GM23338 (cell line): ENCODE measurements at regions not wholly inside any gene's neighbourhood (a gene's known extent, or its start where the extent isn't known, plus 50 kb on each side); places are given as distances from the start of the nearest gene placed in this dataset.
"Not testable (repeated sequence)": the region's sequence is repeated elsewhere in the genome, so short reads cannot be mapped to it uniquely, and the experiment has no call there.

Source experiments
- ATAC-seq: fragments of 200-7000 bp; cut with Tn5 transposase; 3 replicates; pipeline ENCODE4 v1.9.1; 2020
- DNase-seq: peaks from one replicate; pipeline ENCODE4 v3.0.0-alpha.2; 2015; ENCODE audit warnings: low spot score
- H2AFZ ChIP-seq: fragments of 200-600 bp; sonication (generic); 2 replicates; pipeline ENCODE4 v1.8.0; 2016; ENCODE audit warnings: antibody characterized with exemption, mild to moderate bottlenecking, moderate library complexity
- H3F3A ChIP-seq: fragments of 200-600 bp; sonication (generic); replicated peaks from 2 replicates; pipeline ENCODE4 v1.8.0; 2017; ENCODE audit warnings: antibody characterized with exemption, mixed run types, low read depth
- H3K27ac ChIP-seq: fragments of 200-600 bp; sonication (generic); 2 replicates; pipeline ENCODE4 v1.6.1; 2016; ENCODE audit warnings: low read depth
- H3K27me3 ChIP-seq: fragments of 200-600 bp; sonication (generic); 2 replicates; pipeline ENCODE4 v1.8.0; 2016; ENCODE audit warnings: mild to moderate bottlenecking, mixed run types, moderate library complexity; ENCODE audit not compliant: insufficient read depth
- H3K36me3 ChIP-seq: fragments of 200-600 bp; sonication (generic); 2 replicates; pipeline ENCODE4 v1.8.0; 2016; ENCODE audit warnings: mild to moderate bottlenecking; ENCODE audit not compliant: insufficient read depth
- H3K4me1 ChIP-seq: fragments of 200-600 bp; sonication (generic); 2 replicates; pipeline ENCODE4 v1.8.0; 2016; ENCODE audit warnings: mild to moderate bottlenecking, moderate library complexity; ENCODE audit not compliant: insufficient read depth
- H3K4me2 ChIP-seq: fragments of 200-600 bp; sonication (generic); 2 replicates; pipeline ENCODE4 v1.7.1; 2017; ENCODE audit warnings: mixed run types
- H3K4me3 ChIP-seq: fragments of 200-600 bp; sonication (generic); 2 replicates; pipeline ENCODE4 v1.6.1; 2016; ENCODE audit warnings: mixed run types
- H3K79me2 ChIP-seq: fragments of 200-600 bp; sonication (generic); replicated peaks from 2 replicates; pipeline ENCODE4 v1.8.0; 2017; ENCODE audit warnings: mild to moderate bottlenecking; ENCODE audit not compliant: insufficient read depth
- H3K9me2 ChIP-seq: fragments of 200-600 bp; sonication (generic); 2 replicates; pipeline ENCODE4 v1.8.0; 2017; ENCODE audit not compliant: insufficient read depth
- H4K20me1 ChIP-seq: fragments of 200-600 bp; sonication (generic); replicated peaks from 2 replicates; pipeline ENCODE4 v1.8.0; 2017; ENCODE audit warnings: mild to moderate bottlenecking; ENCODE audit not compliant: insufficient read depth
- H3K27ac Mint-ChIP-seq: 2 replicates; pipeline ENCODE4 v1.8.0; 2020; ENCODE audit warnings: inconsistent platforms, mild to moderate bottlenecking, moderate library complexity, mixed read lengths
- H3K27me3 Mint-ChIP-seq: 3 replicates; pipeline ENCODE4 v1.8.0; 2022; ENCODE audit warnings: low read depth, mild to moderate bottlenecking, moderate library complexity, mixed read lengths, inconsistent platforms; ENCODE audit not compliant: insufficient read depth, poor library complexity
- H3K36me3 Mint-ChIP-seq: 3 replicates; pipeline ENCODE4 v1.8.0; 2021; ENCODE audit warnings: low read depth, mild to moderate bottlenecking, inconsistent platforms, moderate library complexity, mixed read lengths
- H3K4me1 Mint-ChIP-seq: 3 replicates; pipeline ENCODE4 v1.8.0; 2020; ENCODE audit warnings: mild to moderate bottlenecking, inconsistent platforms, mixed read lengths
- H3K4me3 Mint-ChIP-seq: 3 replicates; pipeline ENCODE4 v1.8.0; 2021; ENCODE audit warnings: moderate library complexity, mild to moderate bottlenecking, inconsistent platforms, mixed read lengths
- H3K9me3 Mint-ChIP-seq: 3 replicates; pipeline ENCODE4 v1.8.0; 2020; ENCODE audit warnings: moderate library complexity, mild to moderate bottlenecking, inconsistent platforms, mixed read lengths
- CREB1 ChIP-seq: fragments of 250-450 bp; sonication (Bioruptor Pico); IDR thresholded peaks from 2 replicates; pipeline ENCODE4 v1.5.0; 2020; ENCODE audit warnings: low read depth, mild to moderate bottlenecking, moderate library complexity
- EZH2 ChIP-seq: fragments of 200-600 bp; sonication (generic); IDR thresholded peaks from one replicate; pipeline ENCODE4 v1.8.0; 2017; ENCODE audit warnings: antibody characterized with exemption, mild to moderate bottlenecking, low read depth; ENCODE audit not compliant: unreplicated experiment
- EZH2phosphoT487 ChIP-seq: fragments of 200-600 bp; sonication (generic); IDR thresholded peaks from one replicate; pipeline ENCODE4 v1.8.1; 2018; ENCODE audit warnings: antibody characterized with exemption; ENCODE audit not compliant: unreplicated experiment
- NANOG ChIP-seq: IDR thresholded peaks from 2 replicates; pipeline ENCODE4 v1.6.1; 2016; ENCODE audit warnings: antibody characterized with exemption, borderline replicate concordance
- POLR2AphosphoS5 ChIP-seq: IDR thresholded peaks from 2 replicates; pipeline ENCODE4 v1.6.1; 2016; ENCODE audit warnings: antibody characterized with exemption, low read depth
- REST ChIP-seq: IDR thresholded peaks from one replicate; pipeline ENCODE4 v1.6.1; 2018; ENCODE audit warnings: antibody characterized with exemption; ENCODE audit not compliant: unreplicated experiment
- STAT1 ChIP-seq: IDR thresholded peaks from one replicate; pipeline ENCODE4 v1.6.1; 2016; ENCODE audit warnings: antibody characterized with exemption; ENCODE audit not compliant: unreplicated experiment
- ZNF114 ChIP-seq: fragments of 250-450 bp; sonication (Bioruptor Pico); IDR thresholded peaks from 2 replicates; pipeline ENCODE4 v1.5.0; 2020; ENCODE audit warnings: mild to moderate bottlenecking, moderate library complexity
- ZNF331 ChIP-seq: fragments of 250-450 bp; sonication (Bioruptor Pico); IDR thresholded peaks from 2 replicates; pipeline ENCODE4 v1.5.0; 2020; ENCODE audit warnings: low read depth, mild to moderate bottlenecking, moderate library complexity
- TF ChIP-seq, protein P1 (sequence below), 2 experiments: fragments of 200-600 bp in 1 of 2; sonication (generic) in 1 of 2; conservative IDR thresholded peaks; 2 replicates each; pipeline versions ENCODE4 v1.5.1 to v1.6.1; 2016 to 2017; ENCODE audit warnings: antibody characterized with exemption in 2 of 2, low read depth in 2 of 2, mild to moderate bottlenecking in 2 of 2, moderate library complexity in 1 of 2

DNA sequence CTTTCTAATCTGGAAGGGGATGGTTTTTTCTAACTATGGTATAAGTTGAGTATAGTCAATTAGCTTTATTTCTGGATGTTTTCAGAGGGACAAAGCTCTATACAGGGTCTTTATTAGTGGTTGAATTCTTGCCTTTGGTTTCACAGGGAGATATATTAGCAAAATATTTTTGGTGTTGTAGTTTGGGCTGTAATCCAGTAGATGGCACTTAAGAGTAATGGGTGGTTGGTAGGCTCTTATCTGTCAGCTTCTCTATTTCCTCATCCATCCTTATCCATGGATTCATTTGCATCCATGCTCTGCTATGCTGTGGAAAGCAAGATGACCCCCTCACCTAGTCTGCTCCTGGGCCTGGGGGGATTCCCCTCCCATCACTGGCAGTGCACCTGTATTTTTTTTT, 363.6 kb upstream of the CYLC2 start:
- no peak for ATAC-seq

GRCh38 chr9:102609461-102609860, 385.7 kb upstream of the CYLC2 start:
- H3K27me3 ChIP-seq = no peaks in the 10 kb centered on the region
- DNase-seq (no peak), ATAC-seq (no peak)
- H4K20me1 ChIP-seq = no peaks in the 10 kb centered on the region
- no peaks in the 10 kb centered on the region for H3K79me2 ChIP-seq
- no peaks in the 10 kb centered on the region for H3F3A ChIP-seq
- no peak overlapping the region for H3K27ac ChIP-seq
- H3K4me2 ChIP-seq = no peak overlapping the region
- Mint-ChIP-seq H3K36me3 (peaks cover 18% of the 10 kb centered on the region; the same call in 2 of the 3 replicates), H3K9me3 (peaks cover 84% of the 10 kb centered on the region), H3K27me3 (no peaks in the 10 kb centered on the region), H3K4me3 (no peak overlapping the region), H3K27ac (no peak overlapping the region), H3K4me1 (no peaks in the 10 kb centered on the region)
- H3K36me3 ChIP-seq = peaks cover 4% of the 10 kb centered on the region
- H3K9me2 ChIP-seq = no peaks in the 10 kb centered on the region
- TF ChIP-seq EZH2phosphoT487 (no peak), EZH2 (no peak), NANOG (no peak), CREB1 (no peak), STAT1 (no peak)
- TF ChIP-seq, protein P1, sequence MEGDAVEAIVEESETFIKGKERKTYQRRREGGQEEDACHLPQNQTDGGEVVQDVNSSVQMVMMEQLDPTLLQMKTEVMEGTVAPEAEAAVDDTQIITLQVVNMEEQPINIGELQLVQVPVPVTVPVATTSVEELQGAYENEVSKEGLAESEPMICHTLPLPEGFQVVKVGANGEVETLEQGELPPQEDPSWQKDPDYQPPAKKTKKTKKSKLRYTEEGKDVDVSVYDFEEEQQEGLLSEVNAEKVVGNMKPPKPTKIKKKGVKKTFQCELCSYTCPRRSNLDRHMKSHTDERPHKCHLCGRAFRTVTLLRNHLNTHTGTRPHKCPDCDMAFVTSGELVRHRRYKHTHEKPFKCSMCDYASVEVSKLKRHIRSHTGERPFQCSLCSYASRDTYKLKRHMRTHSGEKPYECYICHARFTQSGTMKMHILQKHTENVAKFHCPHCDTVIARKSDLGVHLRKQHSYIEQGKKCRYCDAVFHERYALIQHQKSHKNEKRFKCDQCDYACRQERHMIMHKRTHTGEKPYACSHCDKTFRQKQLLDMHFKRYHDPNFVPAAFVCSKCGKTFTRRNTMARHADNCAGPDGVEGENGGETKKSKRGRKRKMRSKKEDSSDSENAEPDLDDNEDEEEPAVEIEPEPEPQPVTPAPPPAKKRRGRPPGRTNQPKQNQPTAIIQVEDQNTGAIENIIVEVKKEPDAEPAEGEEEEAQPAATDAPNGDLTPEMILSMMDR (conservative IDR thresholded peaks at IDR 0.05; ENCODE audit: low read depth in 2 of 2) = no peak
- no peaks in the 10 kb centered on the region for H3K4me1 ChIP-seq
- H2AFZ ChIP-seq = no peak overlapping the region
- no peak overlapping the region for H3K4me3 ChIP-seq

More for the DNA sequence above, 363.6 kb upstream of the CYLC2 start:
- H3K4me3 Mint-ChIP-seq = no peak overlapping the region
- no peak overlapping the region for H3K27ac ChIP-seq
- no peak overlapping the region for H2AFZ ChIP-seq
- TF ChIP-seq POLR2AphosphoS5 (no peak), EZH2phosphoT487 (no peak), NANOG (no peak), ZNF114 (no peak), REST (no peak), ZNF331 (no peak), STAT1 (no peak)
- TF ChIP-seq, protein P1 (conservative IDR thresholded peaks at IDR 0.05; ENCODE audit: low read depth in 2 of 2) = peak; percentile 41; a peak in 3 of 4 replicates
- H3K4me3 ChIP-seq = no peak overlapping the region
- no peaks in the 10 kb centered on the region for H3K9me2 ChIP-seq
- peaks cover 23% of the 10 kb centered on the region; the same call in 2 of the 3 replicates for H3K36me3 Mint-ChIP-seq
- H3K27me3 Mint-ChIP-seq = no peaks in the 10 kb centered on the region
- peaks cover 97% of the 10 kb centered on the region for H3K9me3 Mint-ChIP-seq
- no peaks in the 10 kb centered on the region for H3K4me1 Mint-ChIP-seq
- peak; percentile 21 for DNase-seq
- H4K20me1 ChIP-seq = no peaks in the 10 kb centered on the region
- no peaks in the 10 kb centered on the region for H3K79me2 ChIP-seq
- H3K27me3 ChIP-seq = no peaks in the 10 kb centered on the region
- H3F3A ChIP-seq = no peaks in the 10 kb centered on the region
- peaks cover 8% of the 10 kb centered on the region; the same call in 1 of the 2 replicates for H3K36me3 ChIP-seq
- H3K4me2 ChIP-seq = no peak overlapping the region
- no peak overlapping the region for H3K27ac Mint-ChIP-seq
- H3K4me1 ChIP-seq = no peaks in the 10 kb centered on the region

GRCh38 chr9:102603198-102604195, 391.6 kb upstream of the CYLC2 start:
- H3K27me3 ChIP-seq, H3K27me3 Mint-ChIP-seq, H3K27ac Mint-ChIP-seq, ATAC-seq, H3K4me3 ChIP-seq, H3K4me1 ChIP-seq, H3K4me1 Mint-ChIP-seq, H3K4me2 ChIP-seq, H3K4me3 Mint-ChIP-seq, H4K20me1 ChIP-seq, H3K36me3 ChIP-seq, H2AFZ ChIP-seq, H3F3A ChIP-seq, H3K9me2 ChIP-seq, DNase-seq, H3K79me2 ChIP-seq, H3K27ac ChIP-seq: not testable (repeated sequence)
- H3K36me3 Mint-ChIP-seq = peaks cover 31% of the 10 kb centered on the region; the same call in 2 of the 3 replicates
- H3K9me3 Mint-ChIP-seq = peaks cover 87% of the 10 kb centered on the region
